Amniotic stem cell (primary cell): ENCODE measurements at regions not wholly inside any gene's neighbourhood (a gene's known extent, or its start where the extent isn't known, plus 50 kb on each side); places are given as distances from the start of the nearest gene placed in this dataset.
"Not testable (repeated sequence)": the region's sequence is repeated elsewhere in the genome, so short reads cannot be mapped to it uniquely, and the experiment has no call there.

ENCODE experiments used
- DNase-seq: peaks from one replicate; lab custom pipeline; 2025; lab: John Stamatoyannopoulos, UW

- no peak for DNase-seq
Observed at GRCh38 chr1:222416001-222416791, 131.7 kb downstream of the HHIPL2 start.

GRCh38 chr1:222415441-222415840, 132.5 kb downstream of the HHIPL2 start:
- DNase-seq, result no peak

GRCh38 chr1:222413991-222414549, 133.8 kb downstream of the HHIPL2 start:
- no peak for DNase-seq

GRCh38 chr1:222413436-222413835, 134.5 kb downstream of the HHIPL2 start:
- peak; percentile 40 for DNase-seq

- DNase-seq, result no peak
Observed at GRCh38 chr1:222404710-222405109, 143.2 kb downstream of the HHIPL2 start.

- no peak for DNase-seq
Observed at GRCh38 chr1:222399197-222399596, 148.7 kb downstream of the HHIPL2 start.

DNA sequence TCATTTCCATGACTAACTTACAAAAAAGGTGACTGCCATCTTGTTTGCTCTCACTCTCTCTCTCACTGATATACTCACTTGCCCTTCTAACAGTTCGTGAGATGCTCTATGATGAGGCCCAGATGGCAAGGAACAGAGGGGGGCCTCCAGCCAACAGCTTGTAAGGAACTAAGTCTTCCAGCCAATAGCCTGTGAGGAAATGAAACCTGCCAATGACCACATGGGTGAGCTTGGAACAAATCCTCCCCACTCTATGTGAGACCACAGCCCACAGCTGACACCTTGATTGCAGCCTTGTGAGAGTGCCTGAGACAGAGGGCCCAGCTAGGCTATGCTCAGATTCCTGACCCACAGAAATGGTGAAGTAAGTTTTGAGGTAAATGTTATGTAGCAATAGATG, 153.7 kb downstream of the HHIPL2 start:
- no peak for DNase-seq

DNA sequence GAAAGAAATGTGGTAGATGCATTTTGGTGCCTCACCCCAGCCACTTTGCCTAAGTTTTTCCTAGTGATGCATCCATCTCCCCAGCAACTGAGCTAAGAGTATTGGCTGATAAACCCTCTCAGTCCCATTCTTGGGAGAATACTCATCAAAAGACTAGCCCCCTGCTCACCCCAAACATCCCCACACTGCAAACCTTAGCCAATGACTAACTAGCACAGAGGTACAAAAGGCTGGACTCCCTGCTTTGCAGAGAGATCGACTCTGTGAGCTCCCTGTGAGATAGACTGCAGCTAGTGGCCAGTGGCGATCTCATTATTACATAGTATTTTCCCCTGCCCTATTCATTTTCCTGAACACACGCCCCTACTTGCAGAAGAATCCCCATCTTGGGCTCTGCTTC, 155.3 kb downstream of the HHIPL2 start:
- DNase-seq, result no peak

GRCh38 chr1:222390181-222390580, 157.7 kb downstream of the HHIPL2 start:
- no peak for DNase-seq

DNA sequence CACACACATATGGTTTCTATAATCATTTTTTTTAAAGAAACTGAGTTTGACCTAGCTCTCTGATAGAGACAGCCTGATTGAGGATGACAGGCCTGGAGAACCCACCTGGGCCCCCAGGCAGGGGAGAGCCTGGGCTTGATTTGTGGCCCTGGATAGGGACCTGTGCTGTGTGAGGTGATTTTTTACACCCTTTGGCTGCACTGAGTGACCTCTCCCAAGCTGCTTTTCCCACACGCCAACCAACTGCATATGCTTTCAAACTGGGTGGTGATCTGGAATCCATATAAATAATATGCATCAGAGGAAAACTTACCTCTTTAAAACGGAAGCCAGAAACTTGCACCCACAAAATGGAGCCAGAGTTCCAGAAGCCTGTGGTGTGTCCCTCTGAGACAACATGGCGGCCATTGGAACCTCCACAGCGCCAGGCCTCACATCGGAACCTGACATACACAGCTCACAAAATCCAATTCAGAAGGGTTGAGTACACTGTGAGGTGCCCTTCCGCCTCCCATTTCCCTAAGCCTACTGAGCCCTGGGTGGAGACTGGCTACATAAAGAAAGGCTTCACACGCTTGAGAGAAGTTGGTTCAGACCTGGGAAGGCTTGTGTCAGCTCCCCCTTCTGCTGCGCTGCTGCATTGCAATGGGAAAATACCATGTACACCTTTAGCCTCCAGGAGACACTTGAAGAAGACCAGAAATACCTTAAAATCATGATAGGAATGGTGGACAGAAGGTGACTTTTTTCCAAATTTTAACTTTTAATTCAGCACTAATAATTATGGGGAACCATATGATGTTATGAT, 160.7 kb downstream of the HHIPL2 start:
- no peak for DNase-seq

GRCh38 chr1:222385955-222386354, 161.9 kb downstream of the HHIPL2 start:
- no peak for DNase-seq

DNA sequence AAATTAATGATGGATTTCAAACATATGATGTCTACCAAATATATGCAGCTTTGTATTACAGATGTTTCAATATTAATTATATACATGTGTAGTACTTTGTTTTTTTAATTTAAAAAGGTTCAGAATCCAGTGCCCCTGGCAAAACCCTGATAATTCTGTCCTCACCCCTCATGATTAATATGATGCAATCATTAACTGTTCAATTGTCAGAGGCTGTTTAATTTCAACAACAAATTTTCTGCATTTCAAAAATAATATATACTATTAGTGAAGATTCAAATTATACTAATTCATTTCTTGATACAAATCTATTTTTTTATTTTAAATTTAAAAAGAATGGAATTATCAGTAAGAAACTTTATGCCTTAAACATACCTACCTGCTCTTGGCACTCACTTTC, 162.6 kb downstream of the HHIPL2 start:
- DNase-seq, result no peak

- DNase-seq, result no peak
Observed at GRCh38 chr1:222384531-222384930, 163.4 kb downstream of the HHIPL2 start.

DNA sequence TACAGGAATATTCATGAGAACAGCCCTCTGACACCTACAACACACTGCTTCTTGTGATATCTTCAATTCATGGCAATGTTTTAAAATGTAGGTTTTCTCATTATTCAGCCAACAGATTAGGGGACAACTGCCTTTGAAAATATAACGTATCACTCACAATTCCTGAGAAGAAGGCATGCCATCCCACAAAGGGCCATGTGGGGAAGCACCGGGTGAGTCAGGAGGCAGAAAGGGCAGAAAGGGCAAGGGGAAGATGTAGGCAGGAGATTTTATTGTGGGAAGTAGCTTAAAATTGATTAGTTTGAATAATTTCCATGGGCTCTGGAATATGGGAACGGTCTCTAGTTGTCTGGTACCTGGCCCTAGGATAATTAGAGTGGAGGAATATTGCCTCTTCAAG, 165.7 kb downstream of the HHIPL2 start:
- no peak for DNase-seq

DNA sequence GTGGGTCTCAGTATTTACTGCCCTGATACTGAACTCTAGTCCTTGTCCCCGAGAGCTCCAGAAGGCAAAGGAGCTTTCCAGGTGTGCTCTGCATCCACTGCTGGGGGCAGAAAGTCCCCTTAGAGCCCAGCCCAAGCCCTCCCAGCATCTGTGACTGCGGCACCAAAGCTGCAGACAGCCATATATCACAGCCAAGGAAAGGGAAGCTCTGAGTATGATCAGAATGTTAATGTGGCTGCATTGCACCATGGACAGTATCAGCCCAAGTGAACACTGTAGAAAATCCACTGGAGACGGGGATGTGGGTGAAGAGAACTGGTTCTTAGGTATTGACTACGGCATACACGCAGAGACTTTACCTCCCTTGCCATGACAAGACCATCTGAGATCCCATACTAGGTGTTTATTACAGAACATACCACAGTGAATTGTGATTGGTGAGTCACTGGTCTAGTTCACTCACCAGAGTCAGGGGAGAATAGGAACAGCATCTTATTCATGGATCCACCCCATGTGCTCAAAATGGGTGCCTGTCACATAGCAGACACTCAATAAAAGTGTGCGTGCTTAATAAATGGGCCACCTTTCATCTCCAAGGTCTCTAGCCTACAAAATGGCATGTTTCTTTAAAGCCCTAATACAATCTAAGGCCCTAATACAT, 170.3 kb downstream of the HHIPL2 start:
- DNase-seq, result no peak

GRCh38 chr1:222376791-222377190, 171.1 kb downstream of the HHIPL2 start:
- not testable (repeated sequence) for DNase-seq

- no peak for DNase-seq
Observed at GRCh38 chr1:222375701-222376100, 172.2 kb downstream of the HHIPL2 start.

DNA sequence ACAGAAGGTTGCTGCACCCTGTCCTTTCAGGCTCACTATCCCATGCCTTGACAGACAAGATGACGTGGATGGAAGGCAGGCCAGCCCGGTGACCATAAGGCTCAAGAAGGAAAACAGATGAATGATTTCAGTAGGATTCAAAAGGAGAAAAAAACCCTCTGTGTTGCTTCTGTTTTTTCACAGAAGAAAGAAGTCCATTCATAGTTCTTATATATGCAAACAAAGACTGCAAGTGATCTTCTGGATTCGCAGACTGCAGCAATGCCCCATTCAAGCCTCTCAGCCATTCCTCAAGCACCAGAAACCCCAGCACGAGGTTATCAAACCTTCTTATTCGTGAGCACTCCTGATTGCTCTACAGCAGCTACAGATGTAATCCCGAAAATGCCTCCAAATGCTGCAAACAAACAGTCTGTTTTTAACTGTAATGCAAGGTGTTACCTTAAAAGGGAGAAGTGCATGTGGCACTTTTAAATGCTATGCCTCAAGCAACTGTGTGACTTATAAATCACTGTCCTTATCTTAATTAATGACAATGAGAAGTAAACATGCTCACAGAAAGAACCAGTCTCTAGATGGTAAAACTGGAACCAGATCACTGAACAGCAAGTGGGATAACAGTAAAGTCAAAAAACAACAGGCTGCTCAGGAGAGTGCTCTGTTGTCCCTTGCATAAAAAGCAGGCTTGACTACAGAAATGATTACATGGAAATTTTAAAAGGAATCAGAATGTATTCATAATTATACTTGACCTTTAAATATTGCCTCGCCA, 173.9 kb downstream of the HHIPL2 start:
- DNase-seq, result no peak

DNA sequence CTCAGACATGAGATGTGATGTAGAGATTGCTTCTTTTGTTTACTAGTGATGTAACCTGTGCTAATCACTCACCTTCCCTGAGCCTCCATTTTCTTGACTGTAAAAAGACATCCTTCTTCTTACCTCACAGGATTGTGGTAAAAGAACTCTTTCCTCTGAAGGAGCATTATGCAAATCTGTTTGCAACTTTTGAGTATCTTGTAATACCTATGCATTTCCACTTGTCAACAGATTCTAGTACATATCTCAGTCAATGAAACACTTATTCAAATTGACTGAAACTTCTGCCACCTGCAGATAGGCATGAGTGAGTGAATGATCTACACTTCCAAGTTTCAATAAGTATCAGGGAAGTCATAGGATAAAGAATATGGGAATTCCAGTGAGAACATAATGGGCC, 174.7 kb downstream of the HHIPL2 start:
- no peak for DNase-seq

- no peak for DNase-seq
Observed at GRCh38 chr1:222372221-222372620, 175.7 kb downstream of the HHIPL2 start.

GRCh38 chr1:222370913-222371675, 176.8 kb downstream of the HHIPL2 start:
- DNase-seq, result peak; percentile 60
